ENCODE measurements at regions not wholly inside any gene's neighbourhood (a gene's known extent, or its start where the extent isn't known, plus 50 kb on each side); places are given as distances from the start of the nearest gene placed in this dataset.

DNA sequence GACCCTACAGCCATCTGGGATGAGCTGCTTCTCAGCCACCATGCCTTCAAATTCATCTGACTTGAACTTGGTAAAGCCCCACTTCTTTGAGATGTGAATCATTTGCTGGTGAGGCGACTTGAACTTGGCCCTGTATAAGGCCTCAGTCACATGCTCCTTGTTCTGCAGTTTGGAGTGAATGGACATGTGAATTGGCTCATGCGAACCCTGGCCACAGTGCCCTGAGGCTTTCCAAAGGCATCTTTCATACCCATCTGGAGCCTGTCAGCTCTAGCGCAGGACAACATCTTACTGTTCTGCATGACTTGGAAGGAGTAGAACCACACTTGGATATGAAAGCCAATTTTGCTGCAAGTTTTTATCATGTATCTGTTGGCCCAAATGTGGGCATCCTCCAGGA is 244.0 kb upstream of the FAM83B start:
- POLR2A ChIA-PET, result no interaction called here
- no peaks in the 10 kb centered on the region for H3K9me1 ChIP-seq (ENCODE audit: control insufficient read depth, insufficient read depth, low read length)
- H4K20me1 ChIP-seq (replicated peaks; ENCODE audit: control insufficient read depth, insufficient read depth, low read length), result no peaks in the 10 kb centered on the region
- CTCF ChIA-PET (ENCODE audit: low intra/inter-chr PET ratio), result no interaction called here
- no peaks in the 10 kb centered on the region for H3K79me2 ChIP-seq (ENCODE audit: control insufficient read depth, insufficient read depth, low read length)
- 0% methylated on average over 3 of the region's 3 CpGs for WGBS (ENCODE audit: insufficient coverage, low coverage, missing lambda C conversion rate)
- DNase-seq (ENCODE audit: extremely low read depth in 1 of 4, low spot score in 3 of 4) (no peak), ATAC-seq (no peak), FAIRE-seq (no peak)
- H3K4me3 ChIP-seq, result no peak overlapping the region
- in situ Hi-C loops (cut with MboI), result no loop called here
- no peaks in the 10 kb centered on the region for H3K36me3 ChIP-seq (ENCODE audit: control insufficient read depth, insufficient read depth, low read length)
- no TSS peak for BruUV-seq (replicated peaks)
- no peaks in the 10 kb centered on the region for H3K27me3 ChIP-seq (ENCODE audit: control insufficient read depth in 2 of 2, insufficient read depth in 2 of 2, low read length in 2 of 2)
- H3K9me3 ChIP-seq (replicated peaks; ENCODE audit: control insufficient read depth, insufficient read depth, low read depth, low read length), result no peaks in the 10 kb centered on the region; the same call in 1 of the 2 replicates
- intact Hi-C loops (cut with micrococcal nuclease), result no loop called here
- no peaks in the 10 kb centered on the region for H3K4me1 ChIP-seq (replicated peaks in 1 of 2; ENCODE audit: control insufficient read depth in 2 of 2, insufficient read depth in 2 of 2, low read length in 2 of 2)
- no peak overlapping the region for H2AFZ ChIP-seq (ENCODE audit: low read depth, low read length)
- no peak overlapping the region for H3K27ac ChIP-seq (ENCODE audit: extremely low read depth, low read depth, low read length)
- H3K4me2 ChIP-seq (ENCODE audit: insufficient read depth, low read length), result no peak overlapping the region
- no peak overlapping the region for H3K9ac ChIP-seq (ENCODE audit: insufficient read depth in 1 of 2, low read depth in 2 of 2, low read length in 2 of 2)
- TF ChIP-seq TGIF2 (CRISPR knock-in tag; IDR thresholded peaks at IDR 0.05) (no peak), CBX3 (IDR thresholded peaks at IDR 0.05; ENCODE audit: borderline replicate concordance in 1 of 2, low read length in 2 of 2) (no peak), ZNF764 (CRISPR knock-in tag; IDR thresholded peaks at IDR 0.05; ENCODE audit: low read depth) (no peak), ZNF79 (CRISPR knock-in tag; IDR thresholded peaks at IDR 0.05; ENCODE audit: low read depth) (no peak), ELK1 (CRISPR knock-in tag; IDR thresholded peaks at IDR 0.05) (no peak), CAMTA2 (CRISPR knock-in tag; conservative IDR thresholded peaks at IDR 0.05) (no peak), MTA2 (IDR thresholded peaks at IDR 0.05; ENCODE audit: low read depth) (no peak)
- TF ChIP-seq, protein P1, sequence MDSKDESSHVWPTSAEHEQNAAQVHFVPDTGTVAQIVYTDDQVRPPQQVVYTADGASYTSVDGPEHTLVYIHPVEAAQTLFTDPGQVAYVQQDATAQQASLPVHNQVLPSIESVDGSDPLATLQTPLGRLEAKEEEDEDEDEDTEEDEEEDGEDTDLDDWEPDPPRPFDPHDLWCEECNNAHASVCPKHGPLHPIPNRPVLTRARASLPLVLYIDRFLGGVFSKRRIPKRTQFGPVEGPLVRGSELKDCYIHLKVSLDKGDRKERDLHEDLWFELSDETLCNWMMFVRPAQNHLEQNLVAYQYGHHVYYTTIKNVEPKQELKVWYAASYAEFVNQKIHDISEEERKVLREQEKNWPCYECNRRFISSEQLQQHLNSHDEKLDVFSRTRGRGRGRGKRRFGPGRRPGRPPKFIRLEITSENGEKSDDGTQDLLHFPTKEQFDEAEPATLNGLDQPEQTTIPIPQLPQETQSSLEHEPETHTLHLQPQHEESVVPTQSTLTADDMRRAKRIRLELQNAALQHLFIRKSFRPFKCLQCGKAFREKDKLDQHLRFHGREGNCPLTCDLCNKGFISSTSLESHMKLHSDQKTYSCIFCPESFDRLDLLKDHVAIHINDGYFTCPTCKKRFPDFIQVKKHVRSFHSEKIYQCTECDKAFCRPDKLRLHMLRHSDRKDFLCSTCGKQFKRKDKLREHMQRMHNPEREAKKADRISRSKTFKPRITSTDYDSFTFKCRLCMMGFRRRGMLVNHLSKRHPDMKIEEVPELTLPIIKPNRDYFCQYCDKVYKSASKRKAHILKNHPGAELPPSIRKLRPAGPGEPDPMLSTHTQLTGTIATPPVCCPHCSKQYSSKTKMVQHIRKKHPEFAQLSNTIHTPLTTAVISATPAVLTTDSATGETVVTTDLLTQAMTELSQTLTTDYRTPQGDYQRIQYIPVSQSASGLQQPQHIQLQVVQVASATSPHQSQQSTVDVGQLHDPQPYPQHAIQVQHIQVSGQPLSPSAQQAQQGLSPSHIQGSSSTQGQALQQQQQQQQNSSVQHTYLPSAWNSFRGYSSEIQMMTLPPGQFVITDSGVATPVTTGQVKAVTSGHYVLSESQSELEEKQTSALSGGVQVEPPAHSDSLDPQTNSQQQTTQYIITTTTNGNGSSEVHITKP (IDR thresholded peaks at IDR 0.05; ENCODE audit: partially characterized antibody), result no peak
- TF ChIP-seq, protein P2, sequence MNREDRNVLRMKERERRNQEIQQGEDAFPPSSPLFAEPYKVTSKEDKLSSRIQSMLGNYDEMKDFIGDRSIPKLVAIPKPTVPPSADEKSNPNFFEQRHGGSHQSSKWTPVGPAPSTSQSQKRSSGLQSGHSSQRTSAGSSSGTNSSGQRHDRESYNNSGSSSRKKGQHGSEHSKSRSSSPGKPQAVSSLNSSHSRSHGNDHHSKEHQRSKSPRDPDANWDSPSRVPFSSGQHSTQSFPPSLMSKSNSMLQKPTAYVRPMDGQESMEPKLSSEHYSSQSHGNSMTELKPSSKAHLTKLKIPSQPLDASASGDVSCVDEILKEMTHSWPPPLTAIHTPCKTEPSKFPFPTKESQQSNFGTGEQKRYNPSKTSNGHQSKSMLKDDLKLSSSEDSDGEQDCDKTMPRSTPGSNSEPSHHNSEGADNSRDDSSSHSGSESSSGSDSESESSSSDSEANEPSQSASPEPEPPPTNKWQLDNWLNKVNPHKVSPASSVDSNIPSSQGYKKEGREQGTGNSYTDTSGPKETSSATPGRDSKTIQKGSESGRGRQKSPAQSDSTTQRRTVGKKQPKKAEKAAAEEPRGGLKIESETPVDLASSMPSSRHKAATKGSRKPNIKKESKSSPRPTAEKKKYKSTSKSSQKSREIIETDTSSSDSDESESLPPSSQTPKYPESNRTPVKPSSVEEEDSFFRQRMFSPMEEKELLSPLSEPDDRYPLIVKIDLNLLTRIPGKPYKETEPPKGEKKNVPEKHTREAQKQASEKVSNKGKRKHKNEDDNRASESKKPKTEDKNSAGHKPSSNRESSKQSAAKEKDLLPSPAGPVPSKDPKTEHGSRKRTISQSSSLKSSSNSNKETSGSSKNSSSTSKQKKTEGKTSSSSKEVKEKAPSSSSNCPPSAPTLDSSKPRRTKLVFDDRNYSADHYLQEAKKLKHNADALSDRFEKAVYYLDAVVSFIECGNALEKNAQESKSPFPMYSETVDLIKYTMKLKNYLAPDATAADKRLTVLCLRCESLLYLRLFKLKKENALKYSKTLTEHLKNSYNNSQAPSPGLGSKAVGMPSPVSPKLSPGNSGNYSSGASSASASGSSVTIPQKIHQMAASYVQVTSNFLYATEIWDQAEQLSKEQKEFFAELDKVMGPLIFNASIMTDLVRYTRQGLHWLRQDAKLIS (CRISPR knock-in tag; IDR thresholded peaks at IDR 0.05), result no peak
- TF ChIP-seq, protein P3, sequence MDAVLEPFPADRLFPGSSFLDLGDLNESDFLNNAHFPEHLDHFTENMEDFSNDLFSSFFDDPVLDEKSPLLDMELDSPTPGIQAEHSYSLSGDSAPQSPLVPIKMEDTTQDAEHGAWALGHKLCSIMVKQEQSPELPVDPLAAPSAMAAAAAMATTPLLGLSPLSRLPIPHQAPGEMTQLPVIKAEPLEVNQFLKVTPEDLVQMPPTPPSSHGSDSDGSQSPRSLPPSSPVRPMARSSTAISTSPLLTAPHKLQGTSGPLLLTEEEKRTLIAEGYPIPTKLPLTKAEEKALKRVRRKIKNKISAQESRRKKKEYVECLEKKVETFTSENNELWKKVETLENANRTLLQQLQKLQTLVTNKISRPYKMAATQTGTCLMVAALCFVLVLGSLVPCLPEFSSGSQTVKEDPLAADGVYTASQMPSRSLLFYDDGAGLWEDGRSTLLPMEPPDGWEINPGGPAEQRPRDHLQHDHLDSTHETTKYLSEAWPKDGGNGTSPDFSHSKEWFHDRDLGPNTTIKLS (IDR thresholded peaks at IDR 0.05; ENCODE audit: borderline replicate concordance, low read depth), result no peak
- TF ChIP-seq, protein P4, sequence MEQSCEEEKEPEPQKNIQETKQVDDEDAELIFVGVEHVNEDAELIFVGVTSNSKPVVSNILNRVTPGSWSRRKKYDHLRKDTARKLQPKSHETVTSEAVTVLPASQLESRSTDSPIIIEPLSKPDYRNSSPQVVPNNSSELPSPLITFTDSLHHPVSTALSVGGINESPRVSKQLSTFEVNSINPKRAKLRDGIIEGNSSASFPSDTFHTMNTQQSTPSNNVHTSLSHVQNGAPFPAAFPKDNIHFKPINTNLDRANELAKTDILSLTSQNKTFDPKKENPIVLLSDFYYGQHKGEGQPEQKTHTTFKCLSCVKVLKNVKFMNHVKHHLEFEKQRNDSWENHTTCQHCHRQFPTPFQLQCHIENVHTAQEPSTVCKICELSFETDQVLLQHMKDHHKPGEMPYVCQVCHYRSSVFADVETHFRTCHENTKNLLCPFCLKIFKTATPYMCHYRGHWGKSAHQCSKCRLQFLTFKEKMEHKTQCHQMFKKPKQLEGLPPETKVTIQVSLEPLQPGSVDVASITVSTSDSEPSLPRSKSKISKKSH (CRISPR knock-in tag; IDR thresholded peaks at IDR 0.05), result no peak
